ENCODE measurements at regions not wholly inside any gene's neighbourhood (a gene's known extent, or its start where the extent isn't known, plus 50 kb on each side); places are given as distances from the start of the nearest gene placed in this dataset.

DNA sequence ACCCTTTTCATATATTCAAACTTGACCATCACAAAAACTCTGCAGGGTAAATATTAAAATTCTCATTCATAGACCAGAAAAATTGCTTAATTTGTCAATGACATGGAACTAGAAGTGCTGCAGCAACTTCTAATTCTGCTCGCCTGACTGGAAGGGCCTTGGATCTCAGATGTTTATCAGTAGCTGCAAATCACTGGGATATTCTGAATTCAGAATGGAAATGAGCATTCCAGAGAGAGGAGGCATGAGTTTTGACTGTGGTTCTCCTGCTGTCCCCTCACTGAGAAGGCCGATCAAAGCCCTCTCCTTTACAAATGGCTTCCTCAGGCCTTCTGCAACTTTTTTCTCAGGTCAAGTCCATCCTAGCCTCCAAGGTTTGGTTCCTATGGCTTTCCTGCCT lies 171.3 kb upstream of the FAM78B start:
- TF ChIP-seq, protein P1, sequence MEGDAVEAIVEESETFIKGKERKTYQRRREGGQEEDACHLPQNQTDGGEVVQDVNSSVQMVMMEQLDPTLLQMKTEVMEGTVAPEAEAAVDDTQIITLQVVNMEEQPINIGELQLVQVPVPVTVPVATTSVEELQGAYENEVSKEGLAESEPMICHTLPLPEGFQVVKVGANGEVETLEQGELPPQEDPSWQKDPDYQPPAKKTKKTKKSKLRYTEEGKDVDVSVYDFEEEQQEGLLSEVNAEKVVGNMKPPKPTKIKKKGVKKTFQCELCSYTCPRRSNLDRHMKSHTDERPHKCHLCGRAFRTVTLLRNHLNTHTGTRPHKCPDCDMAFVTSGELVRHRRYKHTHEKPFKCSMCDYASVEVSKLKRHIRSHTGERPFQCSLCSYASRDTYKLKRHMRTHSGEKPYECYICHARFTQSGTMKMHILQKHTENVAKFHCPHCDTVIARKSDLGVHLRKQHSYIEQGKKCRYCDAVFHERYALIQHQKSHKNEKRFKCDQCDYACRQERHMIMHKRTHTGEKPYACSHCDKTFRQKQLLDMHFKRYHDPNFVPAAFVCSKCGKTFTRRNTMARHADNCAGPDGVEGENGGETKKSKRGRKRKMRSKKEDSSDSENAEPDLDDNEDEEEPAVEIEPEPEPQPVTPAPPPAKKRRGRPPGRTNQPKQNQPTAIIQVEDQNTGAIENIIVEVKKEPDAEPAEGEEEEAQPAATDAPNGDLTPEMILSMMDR (IDR thresholded peaks at IDR 0.05 in 8 of 11, conservative IDR thresholded peaks at IDR 0.05 in 3 of 11) = no peak
- TF ChIP-seq POLR2A (IDR thresholded peaks at IDR 0.05) (no peak), POLR2AphosphoS5 (IDR thresholded peaks at IDR 0.05) (no peak)
